GOT3 (cell line): ENCODE measurements at regions not wholly inside any gene's neighbourhood (a gene's known extent, or its start where the extent isn't known, plus 50 kb on each side); places are given as distances from the start of the nearest gene placed in this dataset.

Experiments
- DNase-seq: peaks from one replicate; lab custom pipeline; 2025; ENCODE audit warnings: mixed read lengths; lab: John Stamatoyannopoulos, UW

- no peak for DNase-seq
Measured at GRCh38 chr15:92565351-92566125, 90.0 kb downstream of the FAM174B start.

- no peak for DNase-seq
Measured at GRCh38 chr15:92561754-92562153, 93.8 kb downstream of the FAM174B start.

- DNase-seq: no peak
Measured at GRCh38 chr15:92553317-92553716, 102.3 kb downstream of the FAM174B start.

- DNase-seq: no peak
Measured at GRCh38 chr15:92545996-92546395, 109.6 kb downstream of the FAM174B start.

GRCh38 chr15:92541291-92542200, 114.0 kb downstream of the FAM174B start:
- no peak for DNase-seq

- no peak for DNase-seq
Measured at GRCh38 chr15:92538115-92538514, 117.5 kb downstream of the FAM174B start.

- DNase-seq: no peak
Measured at GRCh38 chr15:92533298-92533697, 122.3 kb downstream of the FAM174B start.

- no peak for DNase-seq
Measured at GRCh38 chr15:92531406-92531805, 124.2 kb downstream of the FAM174B start.

- DNase-seq: no peak
Measured at GRCh38 chr15:92528736-92529135, 126.8 kb downstream of the FAM174B start.

GRCh38 chr15:92527197-92527596, 128.4 kb downstream of the FAM174B start:
- no peak for DNase-seq

- DNase-seq: no peak
Measured at GRCh38 chr15:92525758-92526245, 129.8 kb downstream of the FAM174B start.

- DNase-seq: no peak
Measured at GRCh38 chr15:92524874-92525565, 130.6 kb downstream of the FAM174B start.

- DNase-seq: no peak
Measured at GRCh38 chr15:92524161-92524560, 130.5 kb downstream of the ST8SIA2 start.

- no peak for DNase-seq
Measured at GRCh38 chr15:92523176-92523575, 129.5 kb downstream of the ST8SIA2 start.

GRCh38 chr15:92521624-92522008, 127.9 kb downstream of the ST8SIA2 start:
- peak; percentile 18 for DNase-seq

- DNase-seq: no peak
Measured at GRCh38 chr15:92520914-92521623, 127.4 kb downstream of the ST8SIA2 start.

GRCh38 chr15:92519709-92520108, 126.0 kb downstream of the ST8SIA2 start:
- DNase-seq: no peak
